HEK293 (cell line): ENCODE measurements at regions not wholly inside any gene's neighbourhood (a gene's known extent, or its start where the extent isn't known, plus 50 kb on each side); places are given as distances from the start of the nearest gene placed in this dataset.

Source experiments
- CTCF ChIA-PET: fragments of 350-600 bp; formaldehyde crosslinking; extraction: SDS; loops from one replicate; lab custom pipeline; 2021; ENCODE audit warnings: antibody characterized with exemption; lab: Yijun Ruan, JAX
- POLR2A ChIA-PET: fragments of 300-600 bp; formaldehyde crosslinking; extraction: SDS; loops from one replicate; lab custom pipeline; 2020; ENCODE audit warnings: antibody characterized with exemption, inconsistent platforms; lab: Yijun Ruan, JAX
- H3K27ac ChIP-seq: fragments of 200-500 bp; sonication (Bioruptor generic); 2 replicates; pipeline ENCODE4 v1.5.1; 2014; ENCODE audit warnings: low read depth, low read length, control low read depth, inconsistent platforms; ENCODE audit errors: extremely low read depth
- H3K36me3 ChIP-seq, 2 experiments: fragments of 200-500 bp in 1 of 2; sonication (Bioruptor generic) in 1 of 2; 1 replicate in 1 of 2; 2 replicates in 1 of 2; pipeline ENCODE4 v1.5.1; 2014 to 2017; ENCODE audit warnings: inconsistent platforms in 2 of 2, low read length in 2 of 2; ENCODE audit not compliant: control insufficient read depth in 2 of 2, insufficient read depth in 1 of 2
- H3K4me1 ChIP-seq: fragments of 200-500 bp; sonication (Bioruptor generic); 2 replicates; pipeline ENCODE4 v1.5.1; 2014; ENCODE audit warnings: mild to moderate bottlenecking, low read length, inconsistent platforms; ENCODE audit not compliant: control insufficient read depth, insufficient read depth
- H3K4me3 ChIP-seq: 2 replicates; pipeline ENCODE4 v1.5.1; 2011; ENCODE audit warnings: low read depth, mild to moderate bottlenecking, control low read depth, low read length, moderate library complexity
- H3K9me3 ChIP-seq: fragments of 200-500 bp; sonication (Bioruptor generic); 2 replicates; pipeline ENCODE4 v1.5.1; 2014; ENCODE audit warnings: low read depth, low read length, inconsistent platforms; ENCODE audit not compliant: control insufficient read depth, insufficient read depth
- CTCF ChIP-seq: fragments of 450-650 bp; formaldehyde crosslinking; IDR thresholded peaks from 2 replicates; pipeline ENCODE4 v1.5.1; 2016; ENCODE audit warnings: missing biosample characterization, missing genetic modification characterization
- GLIS1 ChIP-seq: fragments of 450-650 bp; formaldehyde crosslinking; IDR thresholded peaks from 2 replicates; pipeline ENCODE4 v1.5.1; 2016; ENCODE audit warnings: missing biosample characterization, missing genetic modification characterization
- GLIS2 ChIP-seq: fragments of 450-650 bp; formaldehyde crosslinking; IDR thresholded peaks from 2 replicates; pipeline ENCODE4 v1.5.1; 2016; ENCODE audit warnings: missing biosample characterization, missing genetic modification characterization
- MZF1 ChIP-seq: fragments of 450-650 bp; formaldehyde crosslinking; IDR thresholded peaks from 2 replicates; pipeline ENCODE4 v1.5.1; 2017; ENCODE audit warnings: missing biosample characterization, missing genetic modification characterization, borderline replicate concordance
- PATZ1 ChIP-seq: fragments of 450-650 bp; formaldehyde crosslinking; IDR thresholded peaks from 2 replicates; pipeline ENCODE4 v1.5.1; 2016; ENCODE audit warnings: missing biosample characterization, missing genetic modification characterization
- PRDM10 ChIP-seq: fragments of 450-650 bp; formaldehyde crosslinking; IDR thresholded peaks from 2 replicates; pipeline ENCODE4 v1.5.1; 2016; ENCODE audit warnings: missing biosample characterization, missing genetic modification characterization
- SP3 ChIP-seq: fragments of 450-650 bp; formaldehyde crosslinking; IDR thresholded peaks from 2 replicates; pipeline ENCODE4 v1.5.1; 2016; ENCODE audit warnings: missing biosample characterization, missing genetic modification characterization
- TRIM28 ChIP-seq: IDR thresholded peaks from 2 replicates; pipeline ENCODE4 v1.6.1; 2011; ENCODE audit warnings: low read length, control low read depth, borderline replicate concordance
- WT1 ChIP-seq: fragments of 450-650 bp; formaldehyde crosslinking; IDR thresholded peaks from 2 replicates; pipeline ENCODE4 v1.5.1; 2016; ENCODE audit warnings: missing biosample characterization, missing genetic modification characterization
- YY1 ChIP-seq: fragments of 450-650 bp; formaldehyde crosslinking; IDR thresholded peaks from 2 replicates; pipeline ENCODE4 v1.5.1; 2018; ENCODE audit warnings: missing biosample characterization, missing genetic modification characterization
- ZBTB1 ChIP-seq: fragments of 450-650 bp; formaldehyde crosslinking; IDR thresholded peaks from 2 replicates; pipeline ENCODE4 v1.5.1; 2016; ENCODE audit warnings: missing biosample characterization, missing genetic modification characterization
- ZBTB8A ChIP-seq: fragments of 450-650 bp; formaldehyde crosslinking; IDR thresholded peaks from 2 replicates; pipeline ENCODE4 v1.5.1; 2016; ENCODE audit warnings: missing biosample characterization, missing genetic modification characterization
- ZEB2 ChIP-seq: fragments of 450-650 bp; formaldehyde crosslinking; IDR thresholded peaks from 2 replicates; pipeline ENCODE4 v1.5.1; 2016; ENCODE audit warnings: missing biosample characterization, missing genetic modification characterization
- ZFP37 ChIP-seq: fragments of 450-650 bp; formaldehyde crosslinking; IDR thresholded peaks from 2 replicates; pipeline ENCODE4 v1.5.1; 2016; ENCODE audit warnings: missing biosample characterization, missing genetic modification characterization
- ZFP69B ChIP-seq: fragments of 450-650 bp; formaldehyde crosslinking; IDR thresholded peaks from 2 replicates; pipeline ENCODE4 v1.5.1; 2016; ENCODE audit warnings: missing biosample characterization, missing genetic modification characterization
- ZIC2 ChIP-seq: fragments of 450-650 bp; formaldehyde crosslinking; IDR thresholded peaks from 2 replicates; pipeline ENCODE4 v1.5.1; 2016; ENCODE audit warnings: missing biosample characterization, missing genetic modification characterization
- ZNF175 ChIP-seq: fragments of 450-650 bp; formaldehyde crosslinking; IDR thresholded peaks from 2 replicates; pipeline ENCODE4 v1.5.1; 2016; ENCODE audit warnings: missing biosample characterization, missing genetic modification characterization
- ZNF2 ChIP-seq: fragments of 450-650 bp; formaldehyde crosslinking; IDR thresholded peaks from 2 replicates; pipeline ENCODE4 v1.5.1; 2016; ENCODE audit warnings: missing biosample characterization, missing genetic modification characterization
- ZNF280C ChIP-seq: fragments of 450-650 bp; formaldehyde crosslinking; IDR thresholded peaks from 2 replicates; pipeline ENCODE4 v1.5.1; 2016; ENCODE audit warnings: missing biosample characterization, missing genetic modification characterization
- ZNF335 ChIP-seq: fragments of 450-650 bp; formaldehyde crosslinking; conservative IDR thresholded peaks from 2 replicates; pipeline ENCODE4 v1.5.1; 2016; ENCODE audit warnings: missing biosample characterization, missing genetic modification characterization
- ZNF341 ChIP-seq: fragments of 450-650 bp; formaldehyde crosslinking; IDR thresholded peaks from 2 replicates; pipeline ENCODE4; 2016; ENCODE audit warnings: low read depth, missing biosample characterization, missing genetic modification characterization
- ZNF560 ChIP-seq: fragments of 450-650 bp; formaldehyde crosslinking; IDR thresholded peaks from 2 replicates; pipeline ENCODE4 v1.5.1; 2017; ENCODE audit warnings: missing biosample characterization, missing genetic modification characterization, borderline replicate concordance
- ZNF580 ChIP-seq: fragments of 450-650 bp; formaldehyde crosslinking; IDR thresholded peaks from 2 replicates; pipeline ENCODE4 v1.5.1; 2016; ENCODE audit warnings: missing biosample characterization, missing genetic modification characterization
- ZNF600 ChIP-seq: fragments of 450-650 bp; formaldehyde crosslinking; IDR thresholded peaks from 2 replicates; pipeline ENCODE4 v1.5.1; 2016; ENCODE audit warnings: missing biosample characterization, missing genetic modification characterization
- ZNF610 ChIP-seq: fragments of 450-650 bp; formaldehyde crosslinking; IDR thresholded peaks from 2 replicates; pipeline ENCODE4 v1.5.1; 2016; ENCODE audit warnings: missing biosample characterization, missing genetic modification characterization, borderline replicate concordance

- H3K4me1 ChIP-seq = peaks cover 17% of the 10 kb centered on the region
- H3K9me3 ChIP-seq = no peaks in the 10 kb centered on the region
- TF ChIP-seq TRIM28 (no peak), SP3 (tag by site-specific recombination) (no peak), YY1 (no peak)
- ChIA-PET POLR2A (no interaction called here), CTCF (no interaction called here)
- no peaks in the 10 kb centered on the region for H3K36me3 ChIP-seq
- H3K4me3 ChIP-seq = no peak overlapping the region
- peak overlapping the region; percentile 24; the same call in 1 of the 2 replicates for H3K27ac ChIP-seq
Measured at GRCh38 chr10:128525936-128526335, 399.7 kb upstream of the MKI67 start.

- no peaks in the 10 kb centered on the region for H3K36me3 ChIP-seq
- no peaks in the 10 kb centered on the region for H3K9me3 ChIP-seq
- peak overlapping the region; percentile 24; the same call in 1 of the 2 replicates for H3K27ac ChIP-seq
- peaks cover 17% of the 10 kb centered on the region for H3K4me1 ChIP-seq
- ChIA-PET POLR2A (no interaction called here), CTCF (interaction anchor here (0.6 to 5.6 kb wide), 2 partner anchors 162 to 258 kb away, joined by 3 to 27 read pairs; no protein-coding TSS in a partner anchor)
- H3K4me3 ChIP-seq = no peak overlapping the region
- TF ChIP-seq PATZ1 (peak; percentile 80), ZBTB1 (tag by site-specific recombination) (0 out of 2 replicates have a peak, but pooled peaks have one; percentile 35), ZNF280C (no peak), ZNF600 (tag by site-specific recombination) (0 out of 2 replicates have a peak, but pooled peaks have one; percentile 71), ZFP37 (tag by site-specific recombination) (no peak), ZNF2 (tag by site-specific recombination) (0 out of 2 replicates have a peak, but pooled peaks have one; percentile 45), ZFP69B (0 out of 2 replicates have a peak, but pooled peaks have one; percentile 46), MZF1 (tag by site-specific recombination) (peak; percentile 60; the same call in 1 of the 2 replicates), ZEB2 (tag by site-specific recombination) (peak; percentile 62), GLIS1 (tag by site-specific recombination) (peak; percentile 94), ZNF560 (tag by site-specific recombination) (no peak), ZIC2 (tag by site-specific recombination) (peak; percentile 97), ZBTB8A (tag by site-specific recombination) (peak; percentile 80), PRDM10 (tag by site-specific recombination) (peak; percentile 93), ZNF335 (no peak), GLIS2 (peak; percentile 75; the same call in 1 of the 2 replicates), WT1 (tag by site-specific recombination) (peak; percentile 51), ZNF341 (tag by site-specific recombination) (peak; percentile 72), CTCF (tag by site-specific recombination) (peak; percentile 18; the same call in 1 of the 2 replicates), ZNF610 (tag by site-specific recombination) (0 out of 2 replicates have a peak, but pooled peaks have one; percentile 54), ZNF580 (tag by site-specific recombination) (no peak), ZNF175 (tag by site-specific recombination) (no peak)
Measured at GRCh38 chr10:128526791-128527375, 400.7 kb upstream of the MKI67 start.
